ENCODE measurements at regions not wholly inside any gene's neighbourhood (a gene's known extent, or its start where the extent isn't known, plus 50 kb on each side); places are given as distances from the start of the nearest gene placed in this dataset.

- Histone ChIP-seq H3K79me1 (ENCODE audit: low read depth, low read length) (no peaks in the 10 kb centered on the region), H3K56ac (replicated peaks; ENCODE audit: insufficient read length, low read depth, low read length) (no peak overlapping the region), H3K23me2 (ENCODE audit: low read depth, low read length) (no peaks in the 10 kb centered on the region), H3K4me3 (ENCODE audit: extremely low read depth in 1 of 4, insufficient read depth in 2 of 4, low read depth in 3 of 4, low read length in 4 of 4) (no peak overlapping the region), H4K5ac (ENCODE audit: insufficient read length, low read depth, low read length) (no peak overlapping the region), H3K9me3 (ENCODE audit: insufficient read depth in 2 of 2, low read depth in 1 of 2, low read length in 1 of 2) (no peaks in the 10 kb centered on the region), H4K20me1 (replicated peaks in 1 of 2; ENCODE audit: control insufficient read depth in 1 of 2, insufficient read depth in 2 of 2, low read length in 2 of 2) (no peaks in the 10 kb centered on the region), H2AK5ac (ENCODE audit: low read depth, low read length) (no peak overlapping the region), H2BK15ac (ENCODE audit: low read length) (no peak overlapping the region), H4K8ac (ENCODE audit: extremely low read depth, insufficient read depth, low read length) (no peak overlapping the region), H3K9ac (replicated peaks in 1 of 4; ENCODE audit: extremely low read depth in 1 of 4, low read depth in 3 of 4, low read length in 3 of 4) (no peak overlapping the region), H3K4me1 (replicated peaks in 1 of 4; ENCODE audit: control insufficient read depth in 3 of 4, insufficient read depth in 4 of 4, low read length in 3 of 4) (no peaks in the 10 kb centered on the region), H3K18ac (ENCODE audit: extremely low read depth, low read length) (no peak overlapping the region), H2BK120ac (replicated peaks; ENCODE audit: low read depth, low read length) (no peak overlapping the region), H4K91ac (replicated peaks; ENCODE audit: insufficient read length, low read length) (no peak overlapping the region), H3K79me2 (ENCODE audit: control insufficient read depth in 1 of 2, insufficient read depth in 2 of 2, low read length in 2 of 2) (no peaks in the 10 kb centered on the region), H3K36me3 (ENCODE audit: control insufficient read depth in 2 of 4, insufficient read depth in 4 of 4, low read length in 3 of 4) (no peaks in the 10 kb centered on the region), H2BK5ac (ENCODE audit: low read depth, low read length) (no peak overlapping the region), H3K4ac (replicated peaks; ENCODE audit: insufficient read length, low read depth, low read length) (no peak overlapping the region), H3K27me3 (replicated peaks in 1 of 4; ENCODE audit: control insufficient read depth in 3 of 4, extremely low read depth in 1 of 4, insufficient read depth in 3 of 4, low read length in 3 of 4) (no peaks in the 10 kb centered on the region), H2BK20ac (ENCODE audit: low read length) (no peak overlapping the region), H3K4me2 (ENCODE audit: insufficient read depth in 1 of 2, low read depth in 2 of 2, low read length in 2 of 2) (no peak overlapping the region), H3K14ac (ENCODE audit: insufficient read length) (no peak overlapping the region), H3K27ac (ENCODE audit: low read depth, low read length) (no peak overlapping the region), H2AFZ (ENCODE audit: low read length) (0 out of 2 replicates have a peak overlapping the region, but pooled peaks have one; percentile 21), H3K23ac (ENCODE audit: insufficient read length) (no peak overlapping the region), H2BK12ac (ENCODE audit: low read depth, low read length) (no peak overlapping the region)
- FAIRE-seq (no peak), DNase-seq (ENCODE audit: low read depth in 1 of 2, low spot score in 2 of 2) (no peak)
- ChIA-PET POLR2A (ENCODE audit: partially characterized antibody) (no interaction called here), CTCF (ENCODE audit: partially characterized antibody) (interaction anchor here (1.1 to 3.8 kb wide), 2 partner anchors 72 to 175 kb away, joined by 3 to 9 read pairs; no protein-coding TSS in a partner anchor)
- 90% methylated on average over 7 of the region's 7 CpGs; no CpG with 5 or more reads in 1 of the 2 experiments for WGBS, 2 experiments (ENCODE audit: extremely low coverage in 1 of 2, insufficient coverage in 1 of 2, insufficient read length in 1 of 2, insufficient replicate concordance in 2 of 2, low coverage in 1 of 2, low lambda C conversion rate in 2 of 2, missing lambda C conversion rate in 1 of 2)
- TF ChIP-seq CEBPB (IDR thresholded peaks at IDR 0.05; ENCODE audit: low read depth, low read length) (no peak), RBBP5 (IDR thresholded peaks at IDR 0.05; ENCODE audit: borderline replicate concordance, low read depth, low read length) (no peak), KDM5A (IDR thresholded peaks at IDR 0.05; ENCODE audit: low read length) (no peak), E2F6 (IDR thresholded peaks at IDR 0.05) (no peak), RFX5 (IDR thresholded peaks at IDR 0.05; ENCODE audit: borderline replicate concordance, low read depth, low read length) (no peak), BRCA1 (IDR thresholded peaks at IDR 0.05; ENCODE audit: low read depth, low read length) (no peak), RNF2 (IDR thresholded peaks at IDR 0.05; ENCODE audit: borderline replicate concordance, low read depth, low read length, missing control alignments, poor library complexity, severe bottlenecking) (no peak), NANOG (IDR thresholded peaks at IDR 0.05; ENCODE audit: insufficient read depth, low read depth, low read length, poor library complexity, severe bottlenecking) (no peak), CBX8 (IDR thresholded peaks at IDR 0.05; ENCODE audit: borderline replicate concordance, low read depth, low read length) (no peak), EP300 (IDR thresholded peaks at IDR 0.05; ENCODE audit: borderline replicate concordance in 1 of 2, low read depth in 2 of 2, low read length in 2 of 2) (no peak), BCL11A (IDR thresholded peaks at IDR 0.05; ENCODE audit: low read depth in 2 of 2, low read length in 2 of 2) (no peak), NRF1 (IDR thresholded peaks at IDR 0.05; ENCODE audit: low read depth, low read length) (no peak), RAD21 (IDR thresholded peaks at IDR 0.05 in 1 of 2, conservative IDR thresholded peaks at IDR 0.05 in 1 of 2; ENCODE audit: low read depth in 2 of 2, low read length in 2 of 2) (no peak)
Measured at GRCh38 chr4:173680278-173680677, 150.2 kb upstream of the HAND2 start.
